H9 (cell line): ENCODE measurements at regions not wholly inside any gene's neighbourhood (a gene's known extent, or its start where the extent isn't known, plus 50 kb on each side); places are given as distances from the start of the nearest gene placed in this dataset.

Experiments
- DNase-seq: peaks from one replicate; pipeline ENCODE4 v3.0.0-alpha.2; 2017
- H2AFZ ChIP-seq: one replicate; pipeline ENCODE4 v1.6.1; 2013; ENCODE audit warnings: mild to moderate bottlenecking, low read length, control low read depth, moderate library complexity
- H2AK5ac ChIP-seq: 2 replicates; pipeline ENCODE4 v1.6.1; 2013; ENCODE audit warnings: low read length, control low read depth, mixed read lengths; ENCODE audit not compliant: insufficient read length
- H2BK120ac ChIP-seq: one replicate; pipeline ENCODE4 v1.6.1; 2013; ENCODE audit warnings: low read depth, mild to moderate bottlenecking, low read length, control low read depth, inconsistent platforms; ENCODE audit not compliant: poor library complexity, severe bottlenecking
- H2BK12ac ChIP-seq: 2 replicates; pipeline ENCODE4 v1.6.1; 2013; ENCODE audit warnings: low read length, control low read depth, mixed read lengths, low read depth; ENCODE audit not compliant: insufficient read length
- H2BK15ac ChIP-seq: 2 replicates; pipeline ENCODE4 v1.6.1; 2013; ENCODE audit warnings: low read depth, low read length, control low read depth
- H2BK20ac ChIP-seq: one replicate; pipeline ENCODE4 v1.6.1; 2013; ENCODE audit warnings: low read depth, mild to moderate bottlenecking, low read length, control low read depth, inconsistent platforms; ENCODE audit not compliant: poor library complexity, severe bottlenecking
- H2BK5ac ChIP-seq: 2 replicates; pipeline ENCODE4 v1.6.1; 2013; ENCODE audit warnings: low read length, control low read depth, mixed read lengths; ENCODE audit not compliant: insufficient read length
- H3K14ac ChIP-seq: 2 replicates; pipeline ENCODE4 v1.6.1; 2013; ENCODE audit warnings: low read length, control low read depth; ENCODE audit not compliant: insufficient read depth
- H3K18ac ChIP-seq: 2 replicates; pipeline ENCODE4 v1.6.1; 2013; ENCODE audit warnings: low read depth, mild to moderate bottlenecking, mixed read lengths, low read length, control low read depth; ENCODE audit not compliant: insufficient read length
- H3K23ac ChIP-seq: 2 replicates; pipeline ENCODE4 v1.6.1; 2013; ENCODE audit warnings: low read length, control low read depth, mixed read lengths, low read depth; ENCODE audit not compliant: insufficient read length
- H3K23me2 ChIP-seq: 2 replicates; pipeline ENCODE4 v1.6.1; 2013; ENCODE audit warnings: low read depth, mild to moderate bottlenecking, mixed read lengths, low read length, control low read depth; ENCODE audit not compliant: insufficient read length, poor library complexity, severe bottlenecking
- H3K27ac ChIP-seq: 2 replicates; pipeline ENCODE4 v1.5.1; 2013; ENCODE audit warnings: low read length, control low read depth, mixed read lengths, low read depth; ENCODE audit not compliant: insufficient read length
- H3K27me3 ChIP-seq: 2 replicates; pipeline ENCODE4 v1.6.1; 2013; ENCODE audit warnings: low read length, control low read depth, inconsistent platforms; ENCODE audit not compliant: insufficient read depth
- H3K4ac ChIP-seq: 2 replicates; pipeline ENCODE4 v1.6.1; 2013; ENCODE audit warnings: low read depth, mild to moderate bottlenecking, control low read depth, inconsistent platforms, low read length, moderate library complexity
- H3K4me1 ChIP-seq: 2 replicates; pipeline ENCODE4 v1.6.1; 2013; ENCODE audit warnings: low read length, control low read depth, inconsistent platforms; ENCODE audit not compliant: insufficient read depth
- H3K4me2 ChIP-seq: 2 replicates; pipeline ENCODE4 v1.6.1; 2013; ENCODE audit warnings: low read length, control low read depth, mixed read lengths; ENCODE audit not compliant: insufficient read length, insufficient read depth
- H3K56ac ChIP-seq: 2 replicates; pipeline ENCODE4 v1.6.1; 2013; ENCODE audit warnings: low read depth, mild to moderate bottlenecking, mixed read lengths, low read length, control low read depth; ENCODE audit not compliant: insufficient read length
- H3K79me1 ChIP-seq: 2 replicates; pipeline ENCODE4 v1.6.1; 2013; ENCODE audit warnings: low read depth, mild to moderate bottlenecking, moderate library complexity, low read length, control low read depth, inconsistent platforms; ENCODE audit not compliant: insufficient read depth, poor library complexity, severe bottlenecking
- H3K79me2 ChIP-seq: 2 replicates; pipeline ENCODE4 v1.6.1; 2013; ENCODE audit warnings: low read length, control low read depth, inconsistent platforms; ENCODE audit not compliant: insufficient read depth
- H3K9ac ChIP-seq: 2 replicates; pipeline ENCODE4 v1.6.1; 2013; ENCODE audit warnings: low read length, control low read depth, mixed read lengths; ENCODE audit not compliant: insufficient read length; ENCODE audit errors: extremely low read depth
- H3K9me3 ChIP-seq: one replicate; pipeline ENCODE4 v1.6.1; 2013; ENCODE audit warnings: low read depth, low read length, inconsistent platforms; ENCODE audit not compliant: control insufficient read depth
- H3T11ph ChIP-seq: one replicate; pipeline ENCODE4 v1.6.1; 2013; ENCODE audit warnings: mild to moderate bottlenecking, low read length, control low read depth, inconsistent platforms
- H4K20me1 ChIP-seq: one replicate; pipeline ENCODE4 v1.6.1; 2013; ENCODE audit not compliant: control insufficient read depth, insufficient read length, insufficient read depth
- H4K5ac ChIP-seq: 2 replicates; pipeline ENCODE4 v1.6.1; 2013; ENCODE audit warnings: low read depth, mild to moderate bottlenecking, mixed read lengths, low read length, control low read depth; ENCODE audit not compliant: insufficient read length
- H4K8ac ChIP-seq: replicated peaks from 2 replicates; pipeline ENCODE4 v1.6.1; 2013; ENCODE audit warnings: low read length, control low read depth, mixed read lengths, low read depth; ENCODE audit not compliant: insufficient read length
- H4K91ac ChIP-seq: 2 replicates; pipeline ENCODE4 v1.6.1; 2013; ENCODE audit warnings: low read depth, mild to moderate bottlenecking, moderate library complexity, mixed read lengths, low read length, control low read depth; ENCODE audit not compliant: insufficient read length
- H3K27ac Mint-ChIP-seq, 3 experiments: 2 replicates in 2 of 3; 3 replicates in 1 of 3; pipeline ENCODE4 v1.8.0; 2020 to 2021; ENCODE audit warnings: mixed read lengths in 3 of 3, mild to moderate bottlenecking in 1 of 3, moderate library complexity in 1 of 3
- H3K27me3 Mint-ChIP-seq: 2 replicates; pipeline ENCODE4 v1.8.0; 2021; ENCODE audit warnings: low read depth, mild to moderate bottlenecking, moderate library complexity, mixed read lengths
- H3K36me3 Mint-ChIP-seq, 3 experiments: 2 replicates in 2 of 3; 3 replicates in 1 of 3; pipeline ENCODE4 v1.8.0; 2020 to 2021; ENCODE audit warnings: low read depth in 3 of 3, mixed read lengths in 3 of 3; ENCODE audit not compliant: insufficient read depth in 1 of 3
- H3K4me1 Mint-ChIP-seq, 2 experiments: 2 replicates each; pipeline ENCODE4 v1.8.0; 2020; ENCODE audit warnings: mixed read lengths in 2 of 2
- H3K4me3 Mint-ChIP-seq, 2 experiments: 2 replicates in 1 of 2; 3 replicates in 1 of 2; pipeline ENCODE4 v1.8.0; 2020 to 2021; ENCODE audit warnings: mild to moderate bottlenecking in 2 of 2, mixed read lengths in 2 of 2, moderate library complexity in 1 of 2
- H3K9me3 Mint-ChIP-seq, 2 experiments: 2 replicates in 1 of 2; 3 replicates in 1 of 2; pipeline ENCODE4 v1.8.0; 2020; ENCODE audit warnings: mild to moderate bottlenecking in 2 of 2, mixed read lengths in 2 of 2, moderate library complexity in 1 of 2
- WGBS: extraction: QIAGEN DNeasy Blood & Tissue Kit; methylation state at CpG from one replicate; pipeline ENCODE4 v1.1.7; 2013; ENCODE audit warnings: missing lambda C conversion rate, low lambda C conversion rate, mixed read lengths; ENCODE audit not compliant: insufficient read length; ENCODE audit errors: extremely low coverage; 5-methylcytosine and 5-hydroxymethylcytosine counted together
- TF ChIP-seq, protein P1 (sequence below): fragments of 200-600 bp; sonication (generic); conservative IDR thresholded peaks from 3 replicates; pipeline ENCODE4 v1.8.0; 2021; ENCODE audit warnings: antibody characterized with exemption, mild to moderate bottlenecking

GRCh38 chr1:13889495-13889894 lies 189.5 kb downstream of the PRDM2 start:
- Histone ChIP-seq H3T11ph (no peak overlapping the region), H3K4ac (no peak overlapping the region)

More at GRCh38 chr1:13889495-13889894, 189.5 kb downstream of the PRDM2 start:
- H2AK5ac ChIP-seq = no peak overlapping the region
- Mint-ChIP-seq H3K27ac (no peak overlapping the region), H3K9me3 (peaks cover 0 to 2% of the 10 kb centered on the region in 2 experiments; a peak in 1 of 5 replicates), H3K27me3 (peaks cover 32% of the 10 kb centered on the region), H3K36me3 (no peaks in the 10 kb centered on the region), H3K4me3 (no peak overlapping the region), H3K4me1 (peaks cover 14 to 16% of the 10 kb centered on the region in 2 experiments)
- no peaks in the 10 kb centered on the region for H4K20me1 ChIP-seq
- H3K56ac ChIP-seq = no peak overlapping the region
- no peak overlapping the region for H2BK20ac ChIP-seq
- H2AFZ ChIP-seq = no peak overlapping the region
- no peak overlapping the region for H2BK12ac ChIP-seq
- H3K23me2 ChIP-seq = peaks cover 12% of the 10 kb centered on the region
- H3K27ac ChIP-seq = no peak overlapping the region
- H3K79me1 ChIP-seq = no peaks in the 10 kb centered on the region
- no peak overlapping the region for H2BK15ac ChIP-seq
- no peak overlapping the region for H4K5ac ChIP-seq
- no peak overlapping the region for H2BK5ac ChIP-seq
- no peaks in the 10 kb centered on the region for H3K79me2 ChIP-seq
- no CpG with 5 or more reads among the region's 3 CpGs for WGBS
- no peaks in the 10 kb centered on the region; the same call in 1 of the 2 replicates for H3K4me1 ChIP-seq
- H3K9ac ChIP-seq = no peak overlapping the region
- H3K18ac ChIP-seq = no peak overlapping the region
- no peaks in the 10 kb centered on the region for H3K9me3 ChIP-seq
- no peak overlapping the region for H2BK120ac ChIP-seq
- H3K4me2 ChIP-seq = no peak overlapping the region
- no peak overlapping the region for H4K91ac ChIP-seq
- DNase-seq = no peak
- H3K23ac ChIP-seq = no peak overlapping the region
- TF ChIP-seq, protein P1, sequence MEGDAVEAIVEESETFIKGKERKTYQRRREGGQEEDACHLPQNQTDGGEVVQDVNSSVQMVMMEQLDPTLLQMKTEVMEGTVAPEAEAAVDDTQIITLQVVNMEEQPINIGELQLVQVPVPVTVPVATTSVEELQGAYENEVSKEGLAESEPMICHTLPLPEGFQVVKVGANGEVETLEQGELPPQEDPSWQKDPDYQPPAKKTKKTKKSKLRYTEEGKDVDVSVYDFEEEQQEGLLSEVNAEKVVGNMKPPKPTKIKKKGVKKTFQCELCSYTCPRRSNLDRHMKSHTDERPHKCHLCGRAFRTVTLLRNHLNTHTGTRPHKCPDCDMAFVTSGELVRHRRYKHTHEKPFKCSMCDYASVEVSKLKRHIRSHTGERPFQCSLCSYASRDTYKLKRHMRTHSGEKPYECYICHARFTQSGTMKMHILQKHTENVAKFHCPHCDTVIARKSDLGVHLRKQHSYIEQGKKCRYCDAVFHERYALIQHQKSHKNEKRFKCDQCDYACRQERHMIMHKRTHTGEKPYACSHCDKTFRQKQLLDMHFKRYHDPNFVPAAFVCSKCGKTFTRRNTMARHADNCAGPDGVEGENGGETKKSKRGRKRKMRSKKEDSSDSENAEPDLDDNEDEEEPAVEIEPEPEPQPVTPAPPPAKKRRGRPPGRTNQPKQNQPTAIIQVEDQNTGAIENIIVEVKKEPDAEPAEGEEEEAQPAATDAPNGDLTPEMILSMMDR = no peak
- H4K8ac ChIP-seq = no peak overlapping the region
- H3K14ac ChIP-seq = no peak overlapping the region
- H3K27me3 ChIP-seq = peaks cover 27% of the 10 kb centered on the region; the same call in 1 of the 2 replicates
